ENCODE measurements at regions not wholly inside any gene's neighbourhood (a gene's known extent, or its start where the extent isn't known, plus 50 kb on each side); places are given as distances from the start of the nearest gene placed in this dataset.
A peak's percentile ranks its signal among the peaks of the same experiment; 100 is the strongest.

- DNase-seq: peak in 13 of 58 donors; percentile 8 to 54 (median 22)
Observed at GRCh38 chr6:131382631-131383030, 190.4 kb upstream of the ARG1 start.

GRCh38 chr6:131383421-131384411, 189.3 kb upstream of the ARG1 start:
- DNase-seq: peak in 6 of 58 donors; percentile 4 to 31 (median 16)

- peak in 6 of 58 donors; percentile 15 to 46 (median 32) for DNase-seq
Observed at GRCh38 chr6:131387562-131388447, 185.2 kb upstream of the ARG1 start.

- DNase-seq: no peak
Observed at GRCh38 chr6:131390322-131390721, 182.7 kb upstream of the ARG1 start.

- no peak for DNase-seq
Observed at GRCh38 chr6:131391116-131391515, 181.9 kb upstream of the ARG1 start.

GRCh38 chr6:131393433-131393832, 179.6 kb upstream of the ARG1 start:
- no peak for DNase-seq

GRCh38 chr6:131394768-131395432, 178.1 kb upstream of the ARG1 start:
- DNase-seq: no peak

- no peak for DNase-seq
Observed at GRCh38 chr6:131398176-131398575, 174.8 kb upstream of the ARG1 start.

- no peak for DNase-seq
Observed at GRCh38 chr6:131399433-131399832, 173.6 kb upstream of the ARG1 start.

- DNase-seq: no peak
Observed at GRCh38 chr6:131400054-131400778, 172.8 kb upstream of the ARG1 start.

GRCh38 chr6:131400779-131401496, 172.1 kb upstream of the ARG1 start:
- DNase-seq: no peak

GRCh38 chr6:131408811-131409210, 164.2 kb upstream of the ARG1 start:
- DNase-seq: no peak

GRCh38 chr6:131410785-131411184, 162.2 kb upstream of the ARG1 start:
- DNase-seq: no peak

- no peak for DNase-seq
Observed at GRCh38 chr6:131412960-131413830, 159.8 kb upstream of the ARG1 start.

- no peak for DNase-seq
Observed at GRCh38 chr6:131413831-131414191, 159.2 kb upstream of the ARG1 start.

GRCh38 chr6:131414956-131415355, 158.1 kb upstream of the ARG1 start:
- no peak for DNase-seq

GRCh38 chr6:131418441-131418840, 154.6 kb upstream of the ARG1 start:
- DNase-seq: no peak

GRCh38 chr6:131419702-131420101, 153.3 kb upstream of the ARG1 start:
- DNase-seq: no peak

- no peak for DNase-seq
Observed at GRCh38 chr6:131424016-131424415, 149.0 kb upstream of the ARG1 start.

All from anterior cingulate cortex (tissue), 58 donors.